Stimulated activated CD4-positive, alpha-beta T cell treated with anti-CD3 and anti-CD28 coated beads, Interleukin-4, amount 100 ng/mL, for 4 hours (primary cell): ENCODE measurements at regions not wholly inside any gene's neighbourhood (a gene's known extent, or its start where the extent isn't known, plus 50 kb on each side); places are given as distances from the start of the nearest gene placed in this dataset.

Source experiments
- DNase-seq, 2 experiments: peaks; one replicate each; pipeline ENCODE4 v3.0.0-alpha.2; 2020

DNA sequence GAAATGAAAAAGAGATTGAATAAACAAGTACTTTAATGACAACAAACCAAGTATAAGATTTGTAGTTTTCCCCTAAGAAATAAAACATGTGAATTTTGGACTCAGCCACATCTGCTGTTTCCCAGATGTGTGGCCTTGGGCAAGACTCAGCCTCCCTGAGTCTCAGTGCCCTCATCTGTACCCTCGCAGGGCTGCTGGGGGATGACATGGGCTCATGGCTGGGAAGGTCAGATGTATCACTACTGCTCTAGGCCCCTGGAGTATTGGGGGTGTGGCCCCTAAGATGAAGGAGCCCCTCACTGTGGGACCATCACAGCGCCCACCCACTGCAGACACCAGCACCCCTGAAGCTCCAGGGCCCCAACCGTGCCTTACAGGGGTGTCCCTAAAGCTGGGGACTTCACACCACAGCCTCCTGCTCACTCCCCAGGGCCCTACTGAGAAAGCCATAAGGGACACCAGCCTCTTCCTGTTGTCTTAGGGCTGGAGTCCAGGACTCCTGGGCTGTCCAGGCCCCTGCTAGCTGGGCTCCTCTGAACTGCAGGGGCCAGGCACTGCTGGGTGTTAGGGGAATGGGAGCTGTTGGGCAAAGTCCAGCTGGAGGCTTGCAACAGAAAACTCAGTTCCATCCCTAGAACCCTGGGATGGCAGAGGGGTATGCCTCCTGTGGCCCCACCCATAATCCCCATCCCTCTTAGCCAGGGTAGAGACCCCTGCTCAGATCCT lies 104.0 kb upstream of the WNT4 start:
- DNase-seq: no peak

DNA sequence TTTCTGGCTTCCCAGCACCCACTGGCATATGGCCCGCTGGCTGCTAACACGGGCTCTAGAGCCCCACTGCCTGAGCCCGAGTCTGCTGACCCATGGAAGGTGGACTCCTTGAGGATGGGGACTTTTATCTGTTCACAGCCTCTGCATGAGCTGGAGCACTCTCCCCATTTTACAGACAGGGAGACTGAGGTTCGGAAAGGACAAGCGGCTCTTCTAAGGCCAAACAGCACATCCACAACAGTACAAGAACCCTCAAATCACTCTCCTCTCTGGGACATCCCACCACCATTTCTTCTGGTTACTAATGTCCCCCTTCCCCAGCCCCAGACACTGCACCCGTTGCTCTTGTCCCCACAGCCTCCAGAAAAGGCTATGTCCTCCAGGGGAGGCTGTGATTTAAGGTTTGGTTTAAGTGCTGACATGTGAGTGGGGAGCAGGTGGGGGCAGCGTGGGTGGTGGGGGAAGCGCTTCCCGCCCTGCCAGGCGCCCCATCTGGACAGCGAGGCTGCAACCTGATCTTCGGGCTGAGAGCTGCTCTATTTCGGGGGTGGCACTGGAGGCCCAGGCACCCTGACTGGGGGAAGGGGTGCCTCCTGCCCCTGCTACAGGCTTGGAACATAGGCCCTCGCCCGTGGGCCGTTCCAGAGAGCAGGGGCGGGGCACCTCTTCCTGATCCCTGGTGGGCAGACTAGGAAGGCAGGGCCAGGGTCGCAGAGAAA lies 104.8 kb upstream of the WNT4 start:
- DNase-seq: no peak

DNA sequence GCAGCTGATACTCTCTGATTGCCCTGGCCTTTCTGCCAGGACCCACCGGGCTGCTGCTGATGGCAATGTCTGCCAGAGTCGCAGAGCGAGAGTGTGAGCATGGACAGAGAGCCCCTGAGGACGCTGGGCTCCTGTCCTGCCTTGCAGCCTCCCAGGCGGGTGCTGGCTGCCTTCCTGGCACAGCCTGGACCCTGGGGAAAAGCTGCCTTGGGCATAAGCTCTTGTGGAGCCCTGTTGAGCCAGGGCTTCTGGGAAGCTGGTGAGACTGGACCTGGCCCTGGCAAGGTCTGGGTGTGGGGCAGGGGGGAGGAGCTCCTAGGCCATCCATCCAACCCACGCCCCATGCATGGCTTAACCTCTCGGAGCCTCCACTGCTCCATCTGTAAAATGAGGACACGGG lies 105.8 kb upstream of the WNT4 start:
- no peak for DNase-seq

DNA sequence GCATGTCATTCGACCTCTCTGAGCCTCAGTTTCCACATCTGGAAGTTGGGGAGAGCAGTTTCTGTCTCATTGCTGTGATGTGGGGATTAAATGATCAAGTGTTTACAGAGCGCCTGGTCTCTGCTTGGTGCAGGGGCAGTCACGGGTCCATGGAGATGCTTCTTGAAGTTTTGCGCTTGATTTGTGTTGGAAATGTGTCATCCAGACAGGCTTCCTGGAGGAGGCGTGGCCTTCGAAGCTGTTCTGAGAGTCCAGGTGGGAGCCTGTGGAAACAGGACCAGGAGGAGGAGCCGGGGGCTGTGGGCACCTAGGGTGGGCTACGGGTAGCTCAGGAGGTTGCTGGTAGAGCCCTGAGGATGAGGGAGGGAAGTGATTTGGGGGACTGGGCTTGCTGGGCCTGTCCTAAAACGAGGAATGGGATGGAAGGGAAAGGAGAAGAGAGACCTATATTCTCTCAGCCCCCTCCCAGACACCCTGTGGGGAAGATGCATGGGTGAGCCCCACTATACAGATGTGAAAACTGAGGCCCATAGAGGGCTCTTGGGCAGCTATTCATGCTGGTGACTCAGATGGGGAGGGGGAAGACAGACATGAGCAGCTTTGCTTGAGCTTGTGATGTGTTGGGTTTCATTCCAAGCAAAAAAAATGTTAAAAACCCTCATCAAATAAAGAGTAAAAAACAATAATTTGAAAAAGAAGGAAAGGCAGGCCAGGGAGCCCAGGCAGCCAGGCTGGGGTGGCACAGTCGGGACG lies 107.2 kb upstream of the WNT4 start:
- no peak for DNase-seq

DNA sequence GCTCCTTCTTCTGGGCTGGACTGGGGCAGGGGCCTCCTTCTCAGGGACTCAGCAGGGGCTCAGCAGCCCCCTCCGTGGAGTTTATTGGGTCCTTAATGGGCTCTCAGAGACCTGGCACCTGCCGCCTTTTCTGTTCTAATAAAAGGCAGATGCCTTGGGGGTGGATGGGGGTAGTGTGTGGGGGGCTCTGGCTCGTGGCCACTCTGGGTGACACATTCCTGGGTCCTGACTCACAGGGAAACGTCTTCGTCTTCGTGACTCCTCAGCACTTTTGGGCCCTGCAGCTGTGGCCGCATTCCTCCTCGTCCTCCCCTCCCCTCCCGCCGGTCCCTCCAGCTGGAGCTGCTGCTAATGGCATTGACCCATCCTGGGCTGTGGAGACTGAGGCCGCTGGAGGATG lies 107.8 kb upstream of the WNT4 start:
- DNase-seq: no peak

DNA sequence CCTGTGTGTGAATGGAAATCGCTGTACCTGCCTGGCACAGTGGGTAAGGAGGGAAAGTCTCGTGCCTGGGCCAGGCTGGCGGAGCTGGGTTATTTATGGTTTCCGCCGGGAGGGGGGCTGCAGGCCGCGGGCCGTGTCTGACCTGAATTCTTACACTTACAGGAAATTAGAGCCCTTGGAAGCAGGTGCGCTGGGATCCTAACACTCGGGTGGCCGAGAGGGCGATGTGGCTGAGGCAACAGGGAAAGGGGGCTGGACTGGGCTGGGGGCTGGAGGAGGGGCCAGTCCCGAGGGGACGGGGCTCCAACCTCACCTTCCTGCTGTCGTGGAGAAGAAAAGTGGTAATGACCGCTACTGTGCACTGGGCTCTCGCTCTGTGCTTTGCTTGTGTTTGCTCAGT lies 109.4 kb upstream of the WNT4 start:
- no peak for DNase-seq

DNA sequence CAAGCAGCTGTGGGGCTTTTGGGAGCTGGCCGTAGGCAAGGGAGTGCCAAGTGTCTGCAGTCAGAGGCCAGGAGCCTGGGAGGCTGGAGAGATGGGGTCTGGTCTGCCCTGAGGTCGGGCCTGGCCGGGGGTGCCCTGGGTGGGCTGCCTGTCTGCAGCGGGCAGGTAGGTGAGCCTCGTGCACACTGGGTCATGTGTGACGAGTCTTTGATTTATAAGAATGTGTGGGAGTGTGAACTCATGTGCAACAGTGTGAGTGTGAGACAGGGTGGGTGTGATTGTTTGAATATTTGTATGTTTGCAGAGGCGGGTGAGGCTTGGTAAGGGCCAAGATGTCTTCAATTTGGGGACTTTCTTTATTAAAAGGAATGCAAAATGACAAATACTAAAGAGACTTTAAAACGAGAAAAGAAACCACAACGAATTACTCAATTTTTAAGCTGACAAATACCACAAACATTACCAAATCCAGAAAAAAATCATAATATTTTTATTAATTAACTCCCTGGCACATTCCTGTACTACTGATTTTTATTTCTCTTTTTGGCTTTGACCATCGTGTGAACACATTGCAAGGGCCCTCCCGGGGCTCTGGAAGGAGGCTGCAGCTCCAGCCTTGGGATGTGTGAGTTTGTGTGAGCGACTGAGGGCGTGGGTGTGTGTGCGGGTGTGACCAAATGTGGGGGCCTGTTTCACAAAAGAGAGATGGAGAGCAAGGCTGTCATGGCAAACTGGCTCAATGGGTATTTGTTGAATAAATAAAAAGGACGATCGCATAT lies 110.3 kb upstream of the WNT4 start:
- DNase-seq: no peak

DNA sequence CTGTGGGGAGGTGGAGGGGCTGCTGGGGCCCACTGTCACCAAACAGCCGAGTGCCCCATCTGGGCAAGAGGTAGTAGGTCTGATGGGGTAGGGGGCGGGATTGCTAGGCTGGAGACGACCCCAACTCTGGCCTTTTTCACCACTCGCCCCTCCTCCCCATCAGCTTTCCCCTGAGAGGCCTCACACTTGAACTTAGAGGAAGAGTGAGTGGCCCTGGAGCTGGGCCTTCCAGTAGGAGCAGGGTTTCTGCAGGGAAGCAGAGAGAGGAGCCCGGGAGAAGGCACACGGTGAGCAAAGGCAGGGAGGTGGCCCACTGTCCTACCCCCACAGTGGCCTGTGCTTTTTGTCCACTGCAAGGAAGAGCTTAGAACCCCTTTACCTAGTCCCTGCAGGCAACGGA lies 111.9 kb upstream of the WNT4 start:
- DNase-seq: no peak

DNA sequence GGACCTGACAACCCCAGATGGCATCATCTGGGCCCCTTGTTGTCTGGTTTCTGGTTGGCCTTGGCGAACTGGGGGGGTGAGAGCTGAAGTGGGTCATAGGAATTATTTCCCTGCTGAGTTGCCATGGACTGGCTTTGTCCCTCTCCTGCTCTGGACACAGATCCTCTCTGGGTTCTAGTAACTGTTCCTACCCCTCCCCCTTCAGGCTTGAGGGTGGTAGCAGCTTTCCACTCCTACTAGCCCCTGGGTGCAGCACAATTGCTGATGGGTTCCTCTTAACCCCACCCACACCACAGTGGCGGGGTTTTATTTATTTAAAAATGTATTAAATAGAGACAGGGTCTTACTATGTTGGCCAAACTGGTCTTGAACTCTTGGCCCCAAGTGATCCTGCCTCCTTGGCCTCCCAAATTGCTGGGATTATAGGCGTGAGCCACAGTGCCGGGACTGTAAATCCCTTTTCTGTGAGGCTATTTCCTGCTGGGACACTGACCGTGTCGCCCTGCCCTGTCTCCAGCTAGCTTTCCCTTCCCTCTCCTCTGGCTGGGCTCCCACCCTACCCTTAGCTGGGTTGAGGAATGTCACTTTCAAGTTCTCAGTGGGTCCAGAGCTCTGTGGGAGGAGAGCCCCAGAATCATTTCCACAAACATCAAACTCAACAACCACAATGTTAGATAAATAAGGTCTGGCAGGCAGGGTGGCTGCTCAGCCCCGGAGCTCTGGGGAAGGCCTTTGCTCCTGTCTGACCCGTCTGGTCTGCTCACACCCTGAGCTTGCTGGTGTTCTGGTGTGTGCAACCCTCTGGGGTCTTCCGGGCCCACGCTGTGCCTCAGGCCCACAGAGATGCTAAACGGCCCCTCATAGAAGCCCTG lies 112.7 kb upstream of the WNT4 start:
- DNase-seq: no peak

DNA sequence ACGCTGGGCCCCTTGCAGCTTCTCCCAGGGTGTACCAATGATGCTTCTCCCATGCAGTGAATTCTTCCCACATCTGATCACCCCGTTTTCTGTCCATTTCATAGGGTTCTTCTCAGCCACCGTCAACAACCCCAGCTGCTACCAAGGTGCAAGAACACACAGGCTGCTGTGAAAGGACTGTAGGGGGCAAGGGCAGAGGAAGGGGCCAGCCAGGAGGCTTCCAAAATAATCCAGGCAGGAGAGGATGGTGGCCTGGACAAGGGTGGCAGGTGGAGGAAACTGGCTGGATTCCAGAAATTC lies 113.3 kb upstream of the WNT4 start:
- no peak for DNase-seq

DNA sequence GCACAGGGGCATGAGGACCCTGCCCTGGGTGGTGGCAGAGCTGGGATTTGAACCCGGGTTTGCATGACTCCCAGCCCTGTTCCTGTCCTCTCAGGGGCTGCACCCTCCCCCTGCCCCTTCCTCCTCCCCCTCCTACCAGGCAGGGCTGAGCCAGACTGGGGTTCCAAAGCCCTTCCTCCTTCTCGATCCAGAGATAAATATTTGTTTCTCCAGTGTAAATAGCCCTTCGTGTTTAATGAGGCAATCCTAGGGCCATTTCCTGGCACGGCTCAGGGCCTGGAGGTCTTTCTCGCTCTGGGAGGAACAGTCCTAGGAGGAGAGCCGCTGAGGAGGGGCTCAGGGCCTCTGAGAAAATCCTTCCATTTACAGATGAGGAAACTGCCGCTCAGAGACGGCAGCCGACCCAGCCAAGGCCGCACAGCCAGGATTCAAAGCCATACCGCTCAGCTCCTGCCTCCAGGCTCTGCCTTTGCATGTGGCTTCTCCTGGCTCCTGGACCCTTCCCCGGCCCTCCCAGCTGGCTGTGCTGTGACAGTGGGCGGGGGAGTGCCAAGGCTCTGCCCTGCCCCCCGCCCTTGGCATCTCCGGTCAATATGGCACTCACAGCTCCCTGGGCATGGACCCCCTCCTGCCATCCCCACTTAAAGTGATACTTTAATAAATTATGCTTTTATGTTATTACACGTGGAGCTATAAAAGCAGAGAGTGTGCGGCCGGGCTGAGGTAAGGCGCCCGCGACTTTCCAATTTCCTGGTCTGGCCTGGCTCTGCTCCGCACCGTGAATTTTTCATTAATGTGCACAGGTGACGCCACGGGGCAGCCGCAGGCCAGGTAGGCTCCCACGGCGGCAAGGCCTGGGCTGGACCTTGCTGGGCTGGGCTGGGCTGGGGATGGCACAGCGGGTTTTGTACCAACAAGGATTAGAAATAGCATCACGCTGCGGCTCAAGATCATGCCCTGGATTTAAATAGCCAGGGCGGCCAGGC lies 114.7 kb upstream of the WNT4 start:
- DNase-seq: no peak

DNA sequence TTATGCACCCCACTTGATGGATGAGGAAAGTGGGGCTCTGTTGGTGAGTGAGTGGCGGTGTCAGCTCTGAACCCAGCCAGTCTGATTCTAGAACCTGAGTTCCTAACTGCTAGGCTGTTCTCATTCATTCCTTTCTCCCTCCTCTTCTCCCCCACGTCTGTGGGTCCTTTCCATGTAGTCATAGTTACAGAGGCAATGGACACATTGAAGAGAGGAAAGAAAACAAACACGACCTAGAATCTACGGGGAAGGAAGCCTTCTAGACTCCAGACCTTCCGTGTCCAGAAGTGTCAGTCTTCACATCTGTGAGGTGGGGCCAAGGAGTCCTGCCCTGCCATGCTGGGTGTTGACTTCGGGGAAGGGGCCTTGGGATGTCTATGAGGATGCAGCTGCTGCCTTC lies 115.8 kb upstream of the WNT4 start:
- no peak for DNase-seq

DNA sequence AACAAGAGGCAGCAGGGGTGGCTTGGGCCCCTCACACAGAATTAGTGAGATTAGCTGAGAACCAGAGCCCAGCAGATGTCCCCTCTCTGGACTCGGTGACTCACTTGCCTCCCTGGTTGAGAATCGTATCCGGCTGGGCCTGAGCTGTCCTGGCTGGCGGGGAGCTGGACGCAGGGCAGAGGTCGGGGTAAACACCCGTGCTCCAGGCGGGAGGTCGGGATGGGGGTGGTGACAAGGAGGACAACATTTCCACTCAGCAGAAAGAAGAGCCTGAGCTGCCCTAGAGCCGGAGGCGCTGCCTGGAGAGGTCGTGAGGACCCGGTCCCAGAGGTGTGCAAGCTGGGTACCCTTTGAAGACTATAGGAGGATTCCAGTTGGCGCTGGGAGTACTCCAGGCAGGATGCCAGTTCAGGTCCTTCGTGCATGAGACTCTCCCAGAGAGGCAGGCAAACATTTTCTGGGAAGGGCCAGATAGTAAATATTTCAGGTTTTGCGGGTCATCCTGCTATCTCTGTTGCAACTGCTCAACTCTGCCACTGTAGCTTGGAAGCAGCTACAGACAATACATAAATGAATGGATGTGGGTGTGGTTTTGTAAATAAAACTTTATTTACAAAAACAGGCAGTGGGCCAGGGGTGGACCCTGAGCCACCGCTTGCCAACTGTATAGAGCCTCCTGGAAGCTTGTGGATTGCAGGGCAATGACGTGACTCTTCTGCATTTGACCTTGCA lies 116.8 kb upstream of the WNT4 start:
- no peak for DNase-seq

DNA sequence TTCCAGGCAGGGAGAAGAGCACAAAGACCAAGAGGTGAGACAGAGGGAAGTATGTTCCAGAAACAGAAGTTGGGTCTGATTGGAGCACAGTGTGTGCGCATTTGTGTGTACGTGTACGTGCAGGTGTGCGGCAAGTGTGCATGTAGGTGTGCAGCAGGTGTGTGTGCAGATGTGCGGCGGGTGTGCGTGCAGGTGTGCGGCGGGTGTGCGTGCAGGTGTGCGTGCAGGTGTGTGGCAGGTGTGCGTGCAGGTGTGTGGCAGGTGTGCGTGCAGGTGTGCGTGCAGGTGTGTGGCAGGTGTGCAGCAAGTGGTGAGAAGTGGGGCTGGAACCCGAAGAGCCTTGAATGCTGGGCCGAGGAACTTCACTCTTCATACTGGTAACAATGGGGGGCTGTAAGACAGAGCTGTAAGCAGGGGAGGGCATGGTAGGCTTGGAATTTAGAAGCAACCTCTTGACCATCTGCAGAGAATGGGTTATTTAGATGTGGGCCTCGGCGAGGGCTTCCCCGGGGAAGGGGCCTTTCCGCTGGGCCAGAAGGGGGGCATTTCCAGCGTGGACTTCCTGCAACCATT lies 118.0 kb upstream of the WNT4 start:
- no peak for DNase-seq

DNA sequence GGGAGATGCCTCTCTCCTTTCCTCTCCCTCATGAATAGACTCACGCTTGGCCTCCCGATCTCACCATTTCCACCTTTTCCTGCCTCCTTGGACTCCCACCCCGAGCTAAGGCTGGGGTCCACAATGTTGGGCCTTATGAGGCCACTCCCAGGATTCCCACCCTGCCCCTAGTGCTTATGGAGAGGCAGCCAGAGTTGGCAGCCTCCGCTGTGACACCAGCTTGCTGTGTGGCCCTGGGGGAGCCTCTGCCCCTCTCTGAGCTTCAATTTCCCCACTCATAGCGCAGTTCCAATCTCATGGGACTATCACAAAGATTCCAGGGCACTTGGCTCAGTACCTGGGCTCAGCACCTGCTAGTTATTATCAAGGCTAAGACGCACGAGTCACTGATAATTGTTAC lies 118.7 kb upstream of the WNT4 start:
- no peak for DNase-seq

DNA sequence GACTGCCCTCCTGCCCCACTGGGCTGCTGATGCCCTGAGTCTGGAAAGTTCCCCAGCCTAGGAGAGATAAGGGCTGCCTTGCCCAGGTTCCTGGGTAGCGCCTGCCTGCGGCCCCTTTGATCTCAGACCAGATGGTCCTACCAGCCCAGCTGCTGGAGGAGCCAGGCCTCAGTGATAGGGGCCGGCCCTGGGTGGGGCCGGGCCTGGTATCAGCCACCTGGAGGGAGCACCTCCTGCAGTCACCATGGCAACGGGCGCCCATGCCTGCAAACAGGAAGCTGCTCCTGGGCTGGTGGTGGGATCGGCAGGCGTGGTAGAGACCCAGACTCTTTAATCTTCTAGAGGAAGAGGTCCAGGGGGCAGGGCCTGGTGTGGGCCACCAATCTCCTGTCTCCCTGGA lies 119.7 kb upstream of the WNT4 start:
- DNase-seq: no peak

DNA sequence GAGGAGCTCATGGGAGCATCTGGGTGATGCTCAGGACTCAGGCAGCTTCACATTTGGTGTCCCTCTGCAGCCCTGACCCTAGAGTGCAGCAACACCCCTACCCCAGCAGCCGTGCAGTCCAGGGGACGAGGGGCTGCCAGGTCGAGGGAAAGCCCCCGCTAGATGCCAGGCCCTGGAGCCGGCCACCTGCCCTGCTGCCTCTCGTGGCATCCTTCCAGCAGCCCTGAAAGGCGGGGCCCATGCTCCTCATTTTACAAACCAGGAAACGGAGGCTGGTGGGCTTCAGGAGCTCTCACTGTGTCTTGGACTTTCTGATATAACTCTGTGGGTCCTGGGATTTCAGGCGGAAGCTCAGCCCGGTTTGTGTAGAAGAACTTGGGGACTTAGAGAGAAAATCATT lies 120.5 kb upstream of the WNT4 start:
- DNase-seq: no peak

DNA sequence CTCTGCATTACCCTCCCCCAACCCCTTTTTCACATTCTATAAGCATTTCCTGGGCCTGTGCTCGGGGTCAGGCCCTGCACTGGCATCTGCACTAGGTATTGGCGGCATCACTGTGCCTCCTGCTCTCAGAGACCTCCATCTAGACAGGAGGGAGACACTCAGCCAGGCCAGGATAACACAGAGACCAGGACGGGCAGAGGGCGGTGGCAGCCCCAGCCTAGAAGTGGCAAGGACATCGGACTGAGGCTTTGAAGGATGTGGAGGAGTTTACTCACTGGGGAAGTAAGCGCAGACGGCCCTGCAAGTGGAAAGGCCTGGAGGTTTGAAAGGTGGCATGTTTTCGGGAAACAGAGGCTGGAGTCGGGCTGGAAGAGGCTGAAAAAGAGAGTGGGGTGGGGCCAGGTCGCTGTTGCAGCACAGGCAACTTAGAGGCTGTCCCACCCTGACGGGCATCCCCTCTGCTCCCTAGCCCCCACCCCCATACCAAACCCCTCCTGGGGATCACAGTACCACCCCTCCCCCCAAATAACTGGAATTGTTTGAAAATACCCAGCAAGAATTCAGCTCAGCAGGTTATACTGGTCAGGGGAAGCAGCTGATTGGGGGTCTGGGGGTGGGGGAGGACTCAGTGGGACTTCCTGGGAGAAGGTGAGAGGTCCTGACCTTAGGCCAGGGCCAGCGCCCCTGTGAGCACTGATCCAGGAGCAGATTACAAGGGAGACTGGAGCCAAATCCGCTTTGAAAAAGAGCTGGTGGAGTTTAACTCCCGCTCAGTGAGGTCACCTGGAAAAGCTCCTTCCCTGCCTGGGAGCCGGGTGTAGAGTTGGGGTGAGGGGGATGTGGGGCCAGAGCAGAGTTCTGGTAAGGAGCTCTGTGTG lies 121.8 kb upstream of the WNT4 start:
- no peak for DNase-seq

DNA sequence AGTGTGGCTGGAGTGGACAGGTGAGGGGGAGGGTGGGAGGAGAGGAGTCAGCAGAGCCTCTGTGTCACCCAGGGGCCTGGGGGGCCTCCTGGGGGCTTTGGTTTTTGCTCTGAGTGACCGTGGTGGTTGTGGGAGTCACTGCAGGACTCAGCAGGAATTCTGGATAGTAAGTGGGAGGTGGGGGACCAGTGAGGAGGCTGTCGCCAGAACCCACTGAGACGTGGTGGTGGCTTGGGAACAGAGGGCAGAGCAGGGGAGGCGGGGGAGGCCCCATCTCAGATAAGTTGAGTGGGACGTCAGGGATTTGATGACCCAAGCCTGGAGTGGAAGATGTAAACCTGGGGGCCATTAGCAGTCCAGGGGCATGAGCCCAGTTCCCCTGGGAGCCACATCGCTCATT lies 123.2 kb upstream of the WNT4 start:
- no peak for DNase-seq
